Activated CD4-positive, alpha-beta memory T cell treated with anti-CD3 and anti-CD28 coated beads, Interleukin-2, amount 10 ng/mL, durations not matched to agents 7 days and 5 days (primary cell): ENCODE measurements at regions not wholly inside any gene's neighbourhood (a gene's known extent, or its start where the extent isn't known, plus 50 kb on each side); places are given as distances from the start of the nearest gene placed in this dataset.

Experiments
- CTCF ChIA-PET: fragments of 350-600 bp; sonication (Branson Sonifier 250); formaldehyde crosslinking; loops from one replicate; lab custom pipeline; 2021; ENCODE audit warnings: antibody characterized with exemption, inconsistent platforms; lab: Charles Lee
- POLR2A ChIA-PET: fragments of 350-600 bp; sonication (Branson Sonifier 250); formaldehyde crosslinking; loops from one replicate; lab custom pipeline; 2021; ENCODE audit warnings: antibody characterized with exemption; lab: Charles Lee
- DNase-seq: peaks from one replicate; pipeline ENCODE4 v3.0.0-alpha.2; 2020
- H3K27ac Mint-ChIP-seq: one replicate; pipeline ENCODE4 v1.8.0; 2021; ENCODE audit warnings: mild to moderate bottlenecking, mixed read lengths
- H3K27me3 Mint-ChIP-seq: one replicate; pipeline ENCODE4 v1.8.0; 2021; ENCODE audit warnings: mixed read lengths
- H3K36me3 Mint-ChIP-seq: one replicate; pipeline ENCODE4 v1.8.0; 2021; ENCODE audit warnings: low read depth, mixed read lengths
- H3K4me1 Mint-ChIP-seq: one replicate; pipeline ENCODE4 v1.8.0; 2021; ENCODE audit warnings: mixed read lengths
- H3K4me3 Mint-ChIP-seq: one replicate; pipeline ENCODE4 v1.8.0; 2021; ENCODE audit warnings: mild to moderate bottlenecking, mixed read lengths
- H3K9me3 Mint-ChIP-seq: one replicate; pipeline ENCODE4 v1.8.0; 2021; ENCODE audit warnings: mixed read lengths

DNA sequence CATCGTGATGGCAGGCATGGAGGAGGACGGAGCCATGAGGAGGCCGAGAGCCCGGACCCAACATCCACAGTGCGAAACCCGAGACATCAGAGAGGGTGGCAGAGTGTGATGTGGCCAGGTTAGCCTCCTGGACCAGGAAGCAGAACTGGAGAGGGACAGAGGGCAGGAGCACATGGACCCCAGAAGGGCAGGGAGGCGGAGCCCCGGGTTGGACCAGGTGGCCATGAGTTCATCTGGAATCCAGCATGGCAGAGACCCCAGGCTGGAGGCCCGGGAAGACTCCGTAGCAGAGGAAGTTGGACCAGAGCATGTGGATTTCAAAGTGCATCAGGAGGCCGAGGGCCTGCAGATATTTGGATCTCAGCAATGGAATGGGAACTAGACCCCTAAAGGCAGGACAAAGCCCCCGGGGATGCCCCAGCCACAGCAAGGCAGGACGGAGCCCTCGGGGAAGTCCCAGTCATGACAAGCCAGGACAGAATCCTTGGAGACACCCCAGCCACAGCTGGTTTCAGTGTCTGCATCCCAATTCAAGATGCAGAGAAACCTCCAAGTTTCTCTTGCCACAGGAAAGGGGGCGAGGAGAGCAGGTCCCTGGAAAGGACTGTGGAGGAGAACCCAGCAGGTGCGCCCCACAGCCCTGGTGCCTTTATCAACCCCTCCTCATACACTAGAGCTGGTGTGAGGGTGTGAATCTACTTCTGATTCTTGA lies 1393.4 kb downstream of the BRD1 start:
- Mint-ChIP-seq H3K27me3 (no peaks in the 10 kb centered on the region), H3K27ac (no peak overlapping the region), H3K36me3 (no peaks in the 10 kb centered on the region), H3K9me3 (no peaks in the 10 kb centered on the region), H3K4me1 (no peaks in the 10 kb centered on the region), H3K4me3 (no peak overlapping the region)
- CTCF ChIA-PET, result no interaction called here
- POLR2A ChIA-PET, result no interaction called here
- DNase-seq, result no peak

DNA sequence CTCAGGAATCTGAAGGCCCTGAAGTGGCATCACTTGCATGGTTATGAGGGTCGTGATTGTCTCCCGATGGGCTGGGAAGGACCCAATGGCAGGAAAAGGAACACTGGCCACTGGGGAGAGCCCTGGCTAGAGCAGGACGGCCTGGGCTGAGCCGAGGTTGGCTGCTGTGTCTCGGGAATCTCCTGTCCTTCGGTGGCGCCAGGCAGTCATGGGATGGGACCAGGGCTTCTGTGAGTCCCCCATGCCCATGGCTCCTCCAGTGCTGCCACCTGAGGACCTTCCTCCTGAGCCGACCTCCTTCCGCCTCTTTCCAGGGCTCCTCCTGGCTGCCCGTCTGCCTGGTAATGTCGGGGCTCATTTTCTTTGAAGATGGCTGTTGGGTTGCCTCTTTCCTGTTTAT lies 1394.0 kb downstream of the BRD1 start:
- H3K27me3 Mint-ChIP-seq, result no peaks in the 10 kb centered on the region
- POLR2A ChIA-PET, result no interaction called here
- H3K27ac Mint-ChIP-seq, result no peak overlapping the region

DNA sequence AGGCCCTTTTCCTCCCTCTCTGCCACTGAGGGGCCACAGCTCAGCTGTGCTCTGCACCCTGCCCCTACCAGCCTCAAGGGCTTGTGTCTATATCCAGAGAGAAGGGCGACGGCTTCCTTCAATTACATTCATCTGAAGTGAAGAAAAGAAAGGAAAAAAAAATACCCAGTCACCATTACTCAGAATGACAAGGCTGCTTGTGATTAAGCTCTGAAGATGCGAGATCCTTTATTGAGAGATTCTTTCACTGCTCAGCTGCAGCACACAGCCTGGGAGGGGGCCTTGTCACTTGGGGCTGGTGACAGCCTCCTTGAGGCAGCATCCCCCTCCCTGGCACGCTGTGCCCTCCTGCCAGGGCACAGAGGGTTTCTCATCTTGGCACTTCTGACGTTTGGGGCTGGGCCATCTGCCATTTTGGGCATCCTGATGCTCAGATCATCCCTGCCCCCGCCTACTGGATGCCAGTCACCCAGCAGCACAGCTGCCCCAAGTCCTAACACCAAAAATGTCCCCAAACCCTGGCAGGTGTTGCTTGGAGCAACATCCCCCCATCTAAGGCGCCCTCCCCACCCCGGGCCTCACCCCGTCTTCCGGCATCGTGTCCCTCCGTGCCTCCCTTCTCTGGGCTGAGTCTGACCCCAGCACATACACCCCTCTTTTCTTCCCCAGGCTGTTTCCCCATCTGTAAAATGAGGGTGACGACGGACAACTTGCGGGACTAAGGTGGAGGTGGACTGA lies 1394.7 kb downstream of the BRD1 start:
- H3K9me3 Mint-ChIP-seq, result no peaks in the 10 kb centered on the region
- no peak overlapping the region for H3K27ac Mint-ChIP-seq
- no peak overlapping the region for H3K4me3 Mint-ChIP-seq
- no peaks in the 10 kb centered on the region for H3K27me3 Mint-ChIP-seq
- CTCF ChIA-PET, result no interaction called here
- no peaks in the 10 kb centered on the region for H3K36me3 Mint-ChIP-seq
- no peaks in the 10 kb centered on the region for H3K4me1 Mint-ChIP-seq
- DNase-seq, result no peak
- POLR2A ChIA-PET, result no interaction called here

More for the DNA sequence above, 1394.0 kb downstream of the BRD1 start:
- CTCF ChIA-PET, result no interaction called here
- Mint-ChIP-seq H3K36me3 (no peaks in the 10 kb centered on the region), H3K9me3 (no peaks in the 10 kb centered on the region), H3K4me3 (no peak overlapping the region), H3K4me1 (no peaks in the 10 kb centered on the region)
- no peak for DNase-seq

DNA sequence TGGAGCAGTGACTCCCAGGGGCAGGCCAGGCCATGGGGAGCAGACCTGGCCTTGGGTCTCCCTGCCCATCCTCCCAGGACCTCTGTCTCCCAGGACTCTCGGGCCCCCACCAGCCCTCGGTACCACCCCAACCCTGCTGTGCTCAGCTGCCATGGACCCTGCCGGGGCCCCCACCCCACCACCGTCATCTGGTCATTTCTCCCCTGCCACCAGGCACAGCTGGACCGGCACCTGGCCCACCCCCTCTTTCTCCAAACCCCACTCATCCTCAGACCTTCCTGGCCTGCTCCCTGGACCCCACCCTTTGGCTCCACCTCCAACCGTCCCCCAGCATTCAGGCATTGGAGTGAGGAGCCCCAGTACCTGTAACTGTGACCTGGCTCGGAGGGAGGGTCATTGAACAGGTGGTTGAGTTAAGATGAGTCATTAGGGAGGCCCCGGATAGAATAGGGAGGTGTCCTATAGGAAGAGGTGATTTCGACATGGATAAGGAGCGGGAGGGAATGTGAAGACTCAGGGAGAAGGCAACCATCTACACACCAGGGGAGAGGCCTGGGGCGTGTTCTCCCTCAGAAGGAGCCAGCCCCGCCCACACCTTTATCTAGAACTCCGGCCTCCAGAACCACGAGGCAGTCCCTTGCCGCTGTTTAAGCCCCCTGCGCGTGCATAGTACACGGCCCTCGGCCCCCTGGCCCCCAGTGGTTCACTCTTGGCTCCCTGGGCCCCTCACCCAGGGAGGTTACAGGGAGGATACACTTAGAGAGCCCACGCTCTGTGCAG lies 1395.9 kb downstream of the BRD1 start:
- Mint-ChIP-seq H3K9me3 (no peaks in the 10 kb centered on the region), H3K27me3 (no peaks in the 10 kb centered on the region), H3K4me3 (no peak overlapping the region), H3K27ac (no peak overlapping the region), H3K4me1 (no peaks in the 10 kb centered on the region), H3K36me3 (no peaks in the 10 kb centered on the region)
- ChIA-PET CTCF (no interaction called here), POLR2A (no interaction called here)
- no peak for DNase-seq

DNA sequence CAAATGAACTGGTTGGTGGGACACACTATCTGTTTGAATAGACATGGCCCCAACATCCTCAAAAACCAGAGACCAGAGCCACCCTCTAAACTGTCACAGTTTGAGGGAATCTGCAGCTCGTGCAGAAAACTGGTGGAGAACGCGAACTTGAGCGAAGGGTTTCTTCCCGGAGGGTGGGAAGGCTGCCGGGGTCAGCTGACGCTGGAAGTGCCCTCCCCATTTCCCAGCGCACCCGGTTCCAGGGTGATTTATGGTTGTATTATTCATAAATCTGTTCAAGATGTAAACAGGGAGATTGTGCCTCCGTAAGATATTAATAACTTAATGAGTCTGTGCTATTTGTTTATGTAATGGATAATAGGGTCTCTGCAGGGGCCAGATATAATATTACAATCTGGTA lies 1396.7 kb downstream of the BRD1 start:
- Mint-ChIP-seq H3K36me3 (no peaks in the 10 kb centered on the region), H3K4me1 (no peaks in the 10 kb centered on the region), H3K9me3 (no peaks in the 10 kb centered on the region), H3K4me3 (no peak overlapping the region), H3K27me3 (no peaks in the 10 kb centered on the region), H3K27ac (no peak overlapping the region)
- DNase-seq, result no peak
- ChIA-PET CTCF (no interaction called here), POLR2A (no interaction called here)

DNA sequence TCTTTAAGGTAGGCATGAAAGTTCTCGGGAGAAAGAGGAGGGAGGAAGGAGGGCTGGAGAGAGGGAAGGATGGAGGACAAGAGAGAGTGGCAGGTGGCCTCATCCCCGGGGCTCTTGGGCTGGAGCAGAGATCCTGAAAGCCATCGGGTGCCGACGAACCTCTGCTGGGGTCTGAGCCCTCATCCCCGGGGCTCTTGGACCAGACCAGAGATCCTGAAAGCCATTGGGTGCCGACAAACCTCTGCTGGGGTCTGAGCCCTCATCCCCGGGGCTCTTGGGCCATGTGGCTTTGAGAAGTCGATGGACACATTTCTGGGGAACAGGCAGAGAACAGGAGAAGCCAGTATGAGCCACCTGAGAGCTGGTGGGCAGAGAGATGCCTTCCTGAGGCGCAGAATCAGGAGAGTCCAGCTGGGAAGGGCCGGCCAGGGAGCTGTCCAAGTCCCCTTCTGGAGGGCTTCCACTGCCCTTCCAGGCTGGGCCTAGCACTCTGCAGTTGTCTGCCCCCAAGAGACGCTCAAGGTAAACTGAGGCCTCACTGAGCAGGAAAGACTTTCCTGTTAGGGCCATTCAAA lies 1398.1 kb downstream of the BRD1 start:
- H3K4me3 Mint-ChIP-seq, result no peak overlapping the region
- CTCF ChIA-PET, result no interaction called here
- H3K4me1 Mint-ChIP-seq, result no peaks in the 10 kb centered on the region
- no peak overlapping the region for H3K27ac Mint-ChIP-seq
- no peaks in the 10 kb centered on the region for H3K9me3 Mint-ChIP-seq
- POLR2A ChIA-PET, result no interaction called here
- no peak for DNase-seq
- no peaks in the 10 kb centered on the region for H3K27me3 Mint-ChIP-seq
- no peaks in the 10 kb centered on the region for H3K36me3 Mint-ChIP-seq

DNA sequence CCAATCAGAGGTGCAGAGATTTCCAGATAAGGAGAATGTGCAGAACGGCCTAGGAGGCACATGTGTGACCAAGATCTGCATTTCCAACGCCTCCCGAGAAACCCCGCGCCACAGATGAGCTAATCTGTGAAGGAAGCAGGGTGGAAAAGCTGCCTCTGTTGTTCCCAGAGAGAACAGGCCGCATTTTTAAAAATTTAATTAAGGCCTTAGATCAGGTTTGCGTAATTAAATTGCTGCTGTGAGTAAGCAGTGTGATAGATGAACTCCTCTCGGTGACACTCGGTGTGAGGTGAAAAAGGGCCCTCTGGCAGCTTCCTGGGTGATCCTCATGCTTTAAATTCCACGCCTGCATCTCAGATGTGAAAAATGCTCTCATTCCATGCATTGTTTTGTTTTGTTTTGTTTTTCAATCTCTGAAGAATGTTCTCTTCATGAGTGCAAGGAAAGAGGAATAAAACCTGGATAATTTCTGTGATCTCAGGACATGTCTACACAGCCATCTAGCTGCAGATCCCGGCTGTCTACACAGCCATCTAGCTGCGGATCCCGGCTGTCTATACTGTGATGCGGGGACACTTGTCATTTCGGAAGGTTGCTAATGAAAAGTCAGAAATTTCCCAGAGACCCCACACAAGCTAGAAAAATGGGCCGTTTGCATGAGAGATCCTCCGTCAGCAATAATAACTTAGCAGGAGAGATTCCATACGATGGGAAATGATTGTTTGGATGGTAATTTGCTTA lies 1398.9 kb downstream of the BRD1 start:
- no peaks in the 10 kb centered on the region for H3K27me3 Mint-ChIP-seq
- H3K4me1 Mint-ChIP-seq, result no peaks in the 10 kb centered on the region
- no peaks in the 10 kb centered on the region for H3K36me3 Mint-ChIP-seq
- ChIA-PET CTCF (no interaction called here), POLR2A (no interaction called here)
- no peak overlapping the region for H3K4me3 Mint-ChIP-seq
- H3K9me3 Mint-ChIP-seq, result no peaks in the 10 kb centered on the region
- no peak for DNase-seq
- no peak overlapping the region for H3K27ac Mint-ChIP-seq

DNA sequence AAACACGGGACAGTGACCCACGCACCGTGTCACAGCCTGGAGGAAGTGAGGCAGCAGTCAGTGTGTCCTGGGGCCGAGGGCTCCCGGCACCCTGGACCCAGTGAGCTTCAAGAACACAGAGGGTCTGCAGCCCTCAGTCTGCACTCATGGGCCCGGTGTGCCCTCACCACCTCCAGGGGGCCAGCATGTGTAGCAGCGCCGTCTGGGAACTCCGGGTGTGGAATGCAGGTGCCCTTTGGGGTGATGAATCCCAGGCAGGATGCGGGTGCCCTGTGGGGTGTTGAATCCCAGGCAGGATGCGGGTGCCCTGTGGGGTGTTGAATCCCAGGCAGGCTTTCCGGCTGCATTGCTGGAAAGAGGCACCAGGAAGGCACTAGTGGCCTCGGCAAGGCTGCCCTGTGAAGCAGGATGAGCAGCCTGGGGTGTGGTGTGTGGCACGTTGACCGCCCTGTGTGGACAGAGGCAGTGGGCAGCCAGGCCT lies 1399.9 kb downstream of the BRD1 start:
- ChIA-PET CTCF (no interaction called here), POLR2A (no interaction called here)
- H3K27me3 Mint-ChIP-seq, result no peaks in the 10 kb centered on the region
- no peaks in the 10 kb centered on the region for H3K36me3 Mint-ChIP-seq
- no peak overlapping the region for H3K27ac Mint-ChIP-seq
- no peak for DNase-seq
- no peaks in the 10 kb centered on the region for H3K4me1 Mint-ChIP-seq
- H3K4me3 Mint-ChIP-seq, result no peak overlapping the region
- H3K9me3 Mint-ChIP-seq, result no peaks in the 10 kb centered on the region

DNA sequence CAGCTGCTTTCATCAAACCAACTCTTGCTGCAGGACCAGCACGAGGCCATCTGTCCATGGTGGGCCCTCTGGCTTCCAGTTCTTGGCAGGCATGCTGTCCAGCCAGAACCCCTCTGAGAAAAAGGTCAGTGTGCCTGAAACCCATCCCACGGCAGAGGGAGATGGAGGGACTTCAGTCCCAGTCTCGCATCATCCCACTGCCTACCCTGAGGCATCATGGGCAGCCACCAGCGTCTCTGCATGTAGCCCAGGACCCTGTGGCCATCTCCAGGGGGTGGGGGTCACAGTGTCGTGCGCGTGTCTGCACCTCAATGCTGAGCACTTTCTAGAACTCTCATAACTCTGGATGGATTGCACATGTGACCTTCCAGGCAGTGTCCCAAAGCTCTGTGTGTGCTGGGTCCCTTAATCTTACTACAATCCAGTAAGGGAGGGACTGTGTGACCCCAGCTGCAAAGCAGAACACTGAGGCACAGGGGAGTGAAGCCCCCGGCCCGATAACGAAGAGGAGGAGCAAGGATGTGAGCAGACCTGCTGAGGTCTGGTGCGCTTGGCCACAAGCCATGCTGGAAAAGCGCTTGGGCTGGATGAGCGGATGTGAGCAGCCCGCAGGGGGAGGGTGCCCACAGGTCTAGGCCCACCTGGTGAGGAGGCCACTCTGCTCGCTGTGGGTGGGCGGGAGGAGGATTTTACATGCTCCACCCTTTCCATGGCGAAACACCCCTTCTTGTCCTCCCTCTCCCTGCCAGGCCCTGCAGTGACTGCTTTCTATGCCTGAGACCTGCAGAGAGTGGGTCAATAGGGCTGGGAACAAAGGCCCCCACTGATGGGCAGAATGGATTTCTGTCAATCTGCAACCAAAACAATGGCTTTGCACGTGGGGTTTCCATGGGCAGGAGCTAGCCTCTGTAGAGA lies 1401.0 kb downstream of the BRD1 start:
- Mint-ChIP-seq H3K27me3 (no peaks in the 10 kb centered on the region), H3K36me3 (no peaks in the 10 kb centered on the region)
- CTCF ChIA-PET, result no interaction called here

DNA sequence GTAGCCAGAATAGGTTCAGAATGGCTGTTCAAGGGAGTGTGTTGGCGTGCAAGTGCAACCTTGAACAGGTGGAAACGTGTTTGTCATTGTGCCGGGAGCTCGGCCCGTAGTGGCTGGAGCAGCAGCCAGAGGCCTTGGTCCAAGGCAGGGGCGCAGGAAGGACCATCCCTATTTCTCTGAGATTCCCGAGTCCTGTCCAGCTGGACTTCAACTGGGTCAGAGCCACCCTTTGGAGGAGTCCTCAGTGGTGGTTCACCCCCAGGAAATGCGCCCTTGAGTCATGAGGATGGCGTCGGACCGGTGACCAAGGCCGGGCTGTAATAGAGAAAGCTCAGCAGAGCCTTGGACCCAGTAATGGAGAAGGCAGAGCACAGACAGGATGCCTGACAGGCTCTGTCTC lies 1402.0 kb downstream of the BRD1 start:
- ChIA-PET POLR2A (no interaction called here), CTCF (no interaction called here)
- no peaks in the 10 kb centered on the region for H3K4me1 Mint-ChIP-seq
- no peaks in the 10 kb centered on the region for H3K36me3 Mint-ChIP-seq
- H3K9me3 Mint-ChIP-seq, result no peaks in the 10 kb centered on the region
- DNase-seq, result no peak
- no peak overlapping the region for H3K27ac Mint-ChIP-seq
- H3K4me3 Mint-ChIP-seq, result no peak overlapping the region
- H3K27me3 Mint-ChIP-seq, result no peaks in the 10 kb centered on the region

More for the DNA sequence above, 1401.0 kb downstream of the BRD1 start:
- H3K4me3 Mint-ChIP-seq, result no peak overlapping the region
- no peak for DNase-seq
- POLR2A ChIA-PET, result no interaction called here
- no peaks in the 10 kb centered on the region for H3K4me1 Mint-ChIP-seq
- no peaks in the 10 kb centered on the region for H3K9me3 Mint-ChIP-seq
- no peak overlapping the region for H3K27ac Mint-ChIP-seq

DNA sequence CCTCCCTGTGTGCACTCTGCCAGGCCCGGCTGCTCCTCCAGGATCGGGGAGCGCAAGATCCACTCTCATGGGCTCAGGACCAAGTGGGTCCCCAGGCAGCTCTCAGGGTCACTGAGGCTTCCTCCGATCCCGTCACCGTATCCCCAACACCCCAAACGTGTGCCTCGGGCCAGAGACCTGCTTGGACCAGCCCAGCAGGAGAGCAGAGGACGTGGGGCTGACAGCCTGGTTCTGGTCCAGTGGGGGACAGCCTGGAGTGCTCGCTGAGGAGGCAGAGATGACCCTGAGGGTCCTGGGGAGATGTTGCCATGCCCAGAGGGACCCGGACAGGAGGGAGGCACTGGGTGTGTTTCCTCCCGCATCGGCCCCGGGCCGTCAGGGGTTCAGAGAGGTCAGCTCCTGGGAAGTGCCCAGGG lies 1402.6 kb downstream of the BRD1 start:
- no peaks in the 10 kb centered on the region for H3K36me3 Mint-ChIP-seq
- ChIA-PET CTCF (no interaction called here), POLR2A (no interaction called here)
- H3K9me3 Mint-ChIP-seq, result no peaks in the 10 kb centered on the region
- no peak overlapping the region for H3K4me3 Mint-ChIP-seq
- no peaks in the 10 kb centered on the region for H3K4me1 Mint-ChIP-seq
- H3K27ac Mint-ChIP-seq, result no peak overlapping the region
- no peaks in the 10 kb centered on the region for H3K27me3 Mint-ChIP-seq
- DNase-seq, result no peak

DNA sequence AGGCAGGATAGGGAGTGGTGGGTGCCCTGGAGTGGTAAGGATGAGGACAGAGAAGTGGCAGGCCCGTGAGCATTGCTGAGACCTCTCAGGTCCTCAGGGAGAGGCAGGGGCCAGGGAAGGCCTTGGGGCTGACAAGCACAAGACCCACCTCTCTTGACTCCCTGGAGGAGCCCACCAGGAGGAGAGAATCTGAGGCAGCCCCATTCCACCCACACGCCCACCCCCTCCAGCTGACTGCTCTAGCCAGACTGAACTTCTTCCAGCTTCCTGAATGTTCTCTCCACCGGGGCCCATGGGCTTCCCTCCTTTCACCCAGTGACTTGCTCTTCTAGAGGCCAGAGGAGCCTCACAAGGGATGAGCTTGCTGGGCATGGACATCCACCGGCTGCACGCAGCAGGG lies 1403.0 kb downstream of the BRD1 start:
- H3K27ac Mint-ChIP-seq, result no peak overlapping the region
- H3K36me3 Mint-ChIP-seq, result no peaks in the 10 kb centered on the region
- no peaks in the 10 kb centered on the region for H3K9me3 Mint-ChIP-seq
- no peak overlapping the region for H3K4me3 Mint-ChIP-seq
- ChIA-PET POLR2A (no interaction called here), CTCF (no interaction called here)
- no peaks in the 10 kb centered on the region for H3K27me3 Mint-ChIP-seq
- H3K4me1 Mint-ChIP-seq, result no peaks in the 10 kb centered on the region
- no peak for DNase-seq
